ENCODE measurements at regions not wholly inside any gene's neighbourhood (a gene's known extent, or its start where the extent isn't known, plus 50 kb on each side); places are given as distances from the start of the nearest gene placed in this dataset.

- Histone ChIP-seq H3K23ac (ENCODE audit: insufficient read length, low read depth, low read length) (no peak overlapping the region), H2BK5ac (ENCODE audit: insufficient read length, low read length) (no peak overlapping the region), H3K4me1 (ENCODE audit: insufficient read depth, low read length) (0 out of 2 replicates have a peak, but pooled peaks cover 2% of the 10 kb centered on the region), H2BK20ac (ENCODE audit: low read depth, low read length, poor library complexity, severe bottlenecking) (no peak overlapping the region), H3K79me2 (ENCODE audit: insufficient read depth, low read length) (no peaks in the 10 kb centered on the region), H2AK5ac (ENCODE audit: insufficient read length, low read length) (no peak overlapping the region), H4K5ac (ENCODE audit: insufficient read length, low read depth, low read length) (no peak overlapping the region), H4K8ac (replicated peaks; ENCODE audit: insufficient read length, low read depth, low read length) (no peak overlapping the region), H3T11ph (ENCODE audit: low read length) (no peak overlapping the region), H3K27me3 (ENCODE audit: insufficient read depth, low read length) (no peaks in the 10 kb centered on the region), H4K20me1 (ENCODE audit: control insufficient read depth, insufficient read depth, insufficient read length) (no peaks in the 10 kb centered on the region), H2BK15ac (ENCODE audit: low read depth, low read length) (no peak overlapping the region), H3K4ac (ENCODE audit: low read depth, low read length) (no peak overlapping the region), H4K91ac (ENCODE audit: insufficient read length, low read depth, low read length) (no peak overlapping the region), H2BK12ac (ENCODE audit: insufficient read length, low read depth, low read length) (no peak overlapping the region), H3K4me2 (ENCODE audit: insufficient read depth, insufficient read length, low read length) (no peak overlapping the region), H3K56ac (ENCODE audit: insufficient read length, low read depth, low read length) (no peak overlapping the region), H3K18ac (ENCODE audit: insufficient read length, low read depth, low read length) (no peak overlapping the region), H2AFZ (ENCODE audit: low read length) (no peak overlapping the region), H3K27ac (ENCODE audit: insufficient read length, low read depth, low read length) (no peak overlapping the region), H3K23me2 (ENCODE audit: insufficient read length, low read depth, low read length, poor library complexity, severe bottlenecking) (no peaks in the 10 kb centered on the region), H2BK120ac (ENCODE audit: low read depth, low read length, poor library complexity, severe bottlenecking) (no peak overlapping the region), H3K14ac (ENCODE audit: insufficient read depth, low read length) (no peak overlapping the region), H3K9me3 (ENCODE audit: control insufficient read depth, low read depth, low read length) (peaks cover under 1% of the 10 kb centered on the region), H3K79me1 (ENCODE audit: insufficient read depth, low read depth, low read length, poor library complexity, severe bottlenecking) (no peaks in the 10 kb centered on the region), H3K9ac (ENCODE audit: extremely low read depth, insufficient read length, low read length) (no peak overlapping the region)
- H3K27ac Mint-ChIP-seq: no peak overlapping the region
- no peaks in the 10 kb centered on the region for H3K9me3 Mint-ChIP-seq
- DNase-seq: no peak
- no CpG with 5 or more reads among the region's 3 CpGs for WGBS (ENCODE audit: extremely low coverage, insufficient read length, low lambda C conversion rate)
- H3K27me3 Mint-ChIP-seq (ENCODE audit: low read depth): no peaks in the 10 kb centered on the region
- no peak overlapping the region for H3K4me3 Mint-ChIP-seq
- no peaks in the 10 kb centered on the region for H3K36me3 Mint-ChIP-seq (ENCODE audit: insufficient read depth in 1 of 3, low read depth in 3 of 3)
- no peaks in the 10 kb centered on the region for H3K4me1 Mint-ChIP-seq
- TF ChIP-seq CTCF (conservative IDR thresholded peaks at IDR 0.05): no peak
Measured at GRCh38 chr2:145029873-145030272, 510.0 kb upstream of the ZEB2 start.
